HCT116 (cell line): ENCODE measurements at regions not wholly inside any gene's neighbourhood (a gene's known extent, or its start where the extent isn't known, plus 50 kb on each side); places are given as distances from the start of the nearest gene placed in this dataset.

Source experiments
- ATF3 ChIP-seq: IDR thresholded peaks from 2 replicates; pipeline ENCODE4 v1.6.1; 2012
- EZH2phosphoT487 ChIP-seq: fragments of 200-600 bp; IDR thresholded peaks from 2 replicates; pipeline ENCODE4 v1.6.1; 2018; ENCODE audit warnings: antibody characterized with exemption, borderline replicate concordance

- TF ChIP-seq ATF3 (no peak), EZH2phosphoT487 (no peak)
Measured at GRCh38 chr9:73548201-73548600, 396.5 kb downstream of the ANXA1 start.
